Natural killer cell treated with Interleukin-12 subunit alpha and Interleukin-12 subunit beta and Interleukin-15 and Interleukin-18, amount 100 ng/mL, for 72 hours (primary cell): ENCODE measurements at regions not wholly inside any gene's neighbourhood (a gene's known extent, or its start where the extent isn't known, plus 50 kb on each side); places are given as distances from the start of the nearest gene placed in this dataset.

ENCODE experiments used
- ATAC-seq, 2 donors: fragments of 150-1000 bp; cut with Tn5 transposase in 1 of 2; sonication (Bioruptor Pico), chemical (Tn5 transposase) in 1 of 2; 2 replicates each; pipeline ENCODE4 v1.10.0; 2021
- DNase-seq: peaks from one replicate; pipeline ENCODE4 v3.0.0; 2022; ENCODE audit warnings: low spot score
- H3K27ac Mint-ChIP-seq, 2 donors: 1 replicate in 1 of 2; 2 replicates in 1 of 2; pipeline ENCODE4 v1.8.0; 2022; ENCODE audit warnings: mixed read lengths in 2 of 2, mild to moderate bottlenecking in 1 of 2, moderate library complexity in 1 of 2
- H3K27me3 Mint-ChIP-seq, 2 donors: 1 replicate in 1 of 2; 2 replicates in 1 of 2; pipeline ENCODE4 v1.8.0; 2022; ENCODE audit warnings: mixed read lengths in 2 of 2
- H3K36me3 Mint-ChIP-seq: one replicate; pipeline ENCODE4 v1.8.0; 2022; ENCODE audit warnings: mixed read lengths
- H3K4me1 Mint-ChIP-seq, 2 donors: 1 replicate in 1 of 2; 2 replicates in 1 of 2; pipeline ENCODE4 v1.8.0; 2022; ENCODE audit warnings: low read depth in 2 of 2, mixed read lengths in 2 of 2, mild to moderate bottlenecking in 1 of 2
- H3K4me3 Mint-ChIP-seq: one replicate; pipeline ENCODE4 v1.8.0; 2022; ENCODE audit warnings: mixed read lengths
- H3K9me3 Mint-ChIP-seq: 2 replicates; pipeline ENCODE4 v1.8.0; 2022; ENCODE audit warnings: mixed read lengths

DNA sequence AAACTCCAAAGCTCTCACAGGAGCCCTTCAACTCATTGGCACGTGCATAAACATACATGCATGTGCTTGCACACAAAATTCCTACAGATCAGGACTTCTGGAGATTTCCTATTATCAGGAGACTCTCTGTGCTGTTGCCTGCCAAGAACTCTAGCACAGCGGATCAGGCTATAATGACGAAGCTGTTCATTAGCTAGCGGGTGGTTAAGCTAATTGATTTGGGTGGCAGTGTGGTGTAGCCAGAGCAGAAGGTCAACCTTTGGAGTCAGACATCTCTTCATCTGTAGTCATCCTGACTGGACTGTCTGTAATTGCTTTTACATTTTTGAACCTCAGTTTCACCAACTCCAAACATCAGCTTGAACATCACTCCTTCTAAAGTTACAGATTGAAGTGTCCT, 69.0 kb downstream of the KIF2B start:
- ATAC-seq: no peak
- Mint-ChIP-seq H3K4me3 (no peak overlapping the region), H3K9me3 (peaks cover 13% of the 10 kb centered on the region)

DNA sequence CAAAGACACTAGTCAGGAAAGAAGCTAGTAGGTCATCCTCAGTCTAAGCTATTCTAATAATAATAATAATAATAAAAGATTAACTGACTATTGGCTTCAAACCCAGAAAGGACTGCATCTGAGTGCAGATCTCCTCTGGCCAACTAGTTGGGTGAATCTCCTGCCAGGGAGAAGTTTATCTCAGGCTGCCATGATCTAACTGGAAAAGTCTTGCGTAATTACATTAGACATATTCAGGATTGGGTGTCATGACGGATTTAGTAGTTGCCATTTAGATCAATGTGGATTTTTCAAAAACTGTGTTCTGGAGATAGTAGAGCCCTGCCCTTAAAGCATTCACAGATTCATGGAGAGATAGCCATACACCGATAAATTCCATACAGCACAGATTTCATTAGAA, 69.5 kb downstream of the KIF2B start:
- Mint-ChIP-seq H3K36me3 (no peaks in the 10 kb centered on the region), H3K4me1 (no peaks in the 10 kb centered on the region), H3K27ac (no peak overlapping the region), H3K27me3 (no peaks in the 10 kb centered on the region), H3K4me3 (no peak overlapping the region), H3K9me3 (peaks cover 13% of the 10 kb centered on the region)
- DNase-seq: no peak
- no peak for ATAC-seq

More for the DNA sequence above, 69.0 kb downstream of the KIF2B start:
- H3K4me1 Mint-ChIP-seq: no peaks in the 10 kb centered on the region
- H3K27me3 Mint-ChIP-seq: no peaks in the 10 kb centered on the region
- DNase-seq: no peak
- H3K36me3 Mint-ChIP-seq: no peaks in the 10 kb centered on the region
- H3K27ac Mint-ChIP-seq: no peak overlapping the region

DNA sequence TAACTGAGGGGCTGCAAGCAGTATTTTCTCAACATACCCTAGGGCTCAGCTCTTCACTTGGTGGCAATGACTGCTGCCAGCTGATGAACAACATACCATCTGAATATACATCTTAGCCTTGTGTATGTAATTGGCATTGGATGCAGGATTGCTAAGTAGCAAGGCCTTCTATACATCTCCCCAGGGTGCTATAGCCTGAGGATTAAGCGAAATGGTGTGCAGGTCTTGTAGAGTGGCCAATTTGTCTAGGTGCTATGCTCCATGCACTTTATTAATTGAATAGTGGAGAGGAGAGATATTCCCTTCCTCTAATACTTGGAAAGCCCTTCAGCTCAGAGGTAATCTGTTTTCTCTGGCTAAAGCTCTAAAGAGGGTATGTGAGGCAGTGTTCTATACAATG, 71.9 kb downstream of the KIF2B start:
- Mint-ChIP-seq H3K27ac (no peak overlapping the region), H3K36me3 (no peaks in the 10 kb centered on the region), H3K4me3 (no peak overlapping the region), H3K27me3 (no peaks in the 10 kb centered on the region), H3K4me1 (no peaks in the 10 kb centered on the region), H3K9me3 (peaks cover 16% of the 10 kb centered on the region)
- DNase-seq (no peak), ATAC-seq (no peak)

DNA sequence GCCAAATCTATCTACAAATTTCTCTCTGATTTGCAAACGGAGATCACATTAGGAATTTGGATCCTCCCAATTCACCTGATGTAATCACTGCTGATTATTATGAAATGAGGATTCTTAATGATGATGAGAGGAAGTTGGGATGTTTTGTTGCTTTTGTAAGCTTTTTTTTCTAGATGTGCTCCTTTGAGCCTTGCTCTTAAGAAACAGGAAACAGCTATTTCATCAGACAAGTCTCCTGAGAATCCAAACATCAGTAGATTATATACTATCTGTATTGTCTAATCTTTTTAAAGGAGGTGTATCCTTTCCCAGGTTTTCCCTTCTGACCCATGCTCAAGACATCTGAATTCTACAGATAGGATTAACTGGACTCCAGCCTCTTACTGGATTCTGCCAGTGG, 73.3 kb downstream of the KIF2B start:
- Mint-ChIP-seq H3K36me3 (no peaks in the 10 kb centered on the region), H3K27ac (no peak overlapping the region), H3K4me1 (no peaks in the 10 kb centered on the region), H3K4me3 (no peak overlapping the region), H3K9me3 (peaks cover 23% of the 10 kb centered on the region), H3K27me3 (no peaks in the 10 kb centered on the region)
- no peak for ATAC-seq
- no peak for DNase-seq

DNA sequence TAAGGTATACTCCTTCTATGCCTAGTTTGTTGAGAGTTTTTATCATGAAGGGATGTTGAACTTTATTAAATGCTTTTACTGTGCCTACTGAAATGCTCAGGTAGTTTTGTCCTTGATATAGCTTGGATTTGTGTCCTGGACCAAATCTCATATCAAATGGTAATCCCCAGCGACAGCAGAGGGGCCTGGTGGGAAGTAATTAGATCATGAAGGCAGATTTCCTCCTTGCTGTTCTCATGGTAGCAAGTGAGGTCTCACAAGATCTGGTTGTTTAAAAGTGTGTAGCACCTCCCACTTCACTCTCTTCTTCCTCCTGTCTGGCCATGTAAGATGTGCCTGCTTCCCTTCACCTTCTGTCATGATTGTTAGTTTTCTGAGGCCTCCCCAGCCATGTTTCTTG, 78.2 kb downstream of the KIF2B start:
- Mint-ChIP-seq H3K36me3 (peaks cover 15% of the 10 kb centered on the region), H3K27ac (no peak overlapping the region), H3K4me1 (no peaks in the 10 kb centered on the region), H3K9me3 (peaks cover 40% of the 10 kb centered on the region), H3K27me3 (no peaks in the 10 kb centered on the region), H3K4me3 (no peak overlapping the region)
- ATAC-seq (no peak), DNase-seq (no peak)

DNA sequence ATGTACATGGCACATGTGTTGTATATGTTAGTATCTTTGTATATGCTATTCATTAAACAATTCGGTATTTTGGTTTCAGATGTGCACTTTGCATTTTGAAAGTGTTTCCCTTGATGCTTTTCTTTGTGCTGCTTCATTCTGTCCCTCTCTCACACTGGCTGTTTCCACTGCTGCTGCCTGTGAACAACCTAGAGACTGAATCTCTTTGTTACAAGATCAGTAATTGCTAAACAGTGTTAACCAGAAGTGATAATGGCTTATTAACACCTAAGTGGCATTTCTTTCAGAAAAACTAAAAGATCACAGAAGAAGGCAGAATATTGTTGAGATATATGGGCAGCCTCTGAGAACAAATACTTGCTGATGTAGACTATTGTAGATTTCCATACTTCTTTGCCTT, 84.7 kb downstream of the KIF2B start:
- no peak overlapping the region for H3K4me3 Mint-ChIP-seq
- no peak overlapping the region for H3K27ac Mint-ChIP-seq
- H3K27me3 Mint-ChIP-seq: no peaks in the 10 kb centered on the region
- ATAC-seq (no peak), DNase-seq (no peak)
- H3K36me3 Mint-ChIP-seq: peaks cover 7% of the 10 kb centered on the region
- no peaks in the 10 kb centered on the region for H3K4me1 Mint-ChIP-seq
- H3K9me3 Mint-ChIP-seq: peaks cover 36% of the 10 kb centered on the region

DNA sequence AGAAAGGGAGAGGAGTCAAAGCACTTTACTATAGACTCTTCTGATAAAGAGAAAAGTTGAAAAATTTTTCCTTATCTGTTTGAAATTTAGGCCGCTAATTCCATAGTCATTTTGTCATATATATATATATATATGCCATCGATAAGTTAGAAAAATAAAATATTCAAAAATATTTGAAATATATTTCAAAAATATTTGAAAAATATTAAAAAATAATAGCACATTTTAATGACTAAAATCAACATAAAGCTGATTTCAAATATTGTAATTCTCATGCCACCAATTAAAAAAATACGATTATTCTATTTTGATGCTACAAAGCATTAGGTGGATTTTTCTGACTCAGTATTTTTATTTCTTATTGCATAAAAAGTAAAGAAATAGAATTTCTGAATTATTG, 87.1 kb downstream of the KIF2B start:
- no peak for ATAC-seq
- DNase-seq: no peak
- H3K27ac Mint-ChIP-seq: no peak overlapping the region
- H3K9me3 Mint-ChIP-seq: peaks cover 24% of the 10 kb centered on the region
- no peaks in the 10 kb centered on the region for H3K4me1 Mint-ChIP-seq
- no peak overlapping the region for H3K4me3 Mint-ChIP-seq
- H3K36me3 Mint-ChIP-seq: peaks cover 7% of the 10 kb centered on the region
- H3K27me3 Mint-ChIP-seq: no peaks in the 10 kb centered on the region

DNA sequence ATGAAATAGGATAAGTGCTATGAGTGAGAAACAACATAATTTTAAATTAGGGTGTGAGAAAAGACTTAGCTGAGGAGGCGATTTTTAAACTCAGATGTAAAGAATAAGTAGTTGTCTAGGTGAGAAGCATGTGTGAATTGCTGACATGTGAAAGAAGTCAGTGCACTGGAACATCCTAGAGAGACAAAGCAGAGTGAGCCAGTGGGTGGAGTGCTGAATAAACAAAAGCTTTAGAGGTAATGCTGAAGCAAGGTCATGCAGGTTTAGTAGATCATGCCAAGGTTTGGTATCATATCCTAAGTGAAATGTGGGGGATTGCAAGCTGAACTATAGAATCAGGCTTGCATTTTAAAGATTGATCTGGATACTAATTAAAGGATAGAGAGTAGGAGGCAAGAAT, 89.4 kb downstream of the KIF2B start:
- Mint-ChIP-seq H3K36me3 (peaks cover 7% of the 10 kb centered on the region), H3K27me3 (no peaks in the 10 kb centered on the region), H3K9me3 (peaks cover 17% of the 10 kb centered on the region), H3K27ac (no peak overlapping the region), H3K4me3 (no peak overlapping the region), H3K4me1 (no peaks in the 10 kb centered on the region)
- no peak for ATAC-seq
- no peak for DNase-seq

DNA sequence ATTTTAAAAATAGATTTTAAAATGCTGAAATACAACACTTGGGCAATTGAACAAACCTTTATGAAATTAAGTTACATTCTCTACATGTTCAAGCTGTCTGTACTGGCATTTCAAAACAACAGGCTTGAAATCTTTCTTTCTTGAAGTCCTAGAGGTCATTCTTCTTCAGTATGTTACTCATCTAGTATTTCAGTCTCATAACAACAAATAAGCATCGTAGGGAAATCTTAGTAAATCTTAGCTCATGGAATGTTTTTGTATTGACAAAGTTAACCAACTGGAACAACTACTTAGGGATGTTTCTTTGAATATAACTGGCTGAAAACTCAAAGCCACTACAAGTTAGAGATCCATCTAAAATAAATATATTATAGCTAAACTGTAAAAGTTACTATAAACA, 96.6 kb downstream of the KIF2B start:
- no peak overlapping the region for H3K27ac Mint-ChIP-seq
- no peak overlapping the region for H3K4me3 Mint-ChIP-seq
- DNase-seq (no peak), ATAC-seq (no peak)
- no peaks in the 10 kb centered on the region for H3K4me1 Mint-ChIP-seq
- H3K27me3 Mint-ChIP-seq: no peaks in the 10 kb centered on the region
- peaks cover 19% of the 10 kb centered on the region for H3K9me3 Mint-ChIP-seq
- no peaks in the 10 kb centered on the region for H3K36me3 Mint-ChIP-seq

DNA sequence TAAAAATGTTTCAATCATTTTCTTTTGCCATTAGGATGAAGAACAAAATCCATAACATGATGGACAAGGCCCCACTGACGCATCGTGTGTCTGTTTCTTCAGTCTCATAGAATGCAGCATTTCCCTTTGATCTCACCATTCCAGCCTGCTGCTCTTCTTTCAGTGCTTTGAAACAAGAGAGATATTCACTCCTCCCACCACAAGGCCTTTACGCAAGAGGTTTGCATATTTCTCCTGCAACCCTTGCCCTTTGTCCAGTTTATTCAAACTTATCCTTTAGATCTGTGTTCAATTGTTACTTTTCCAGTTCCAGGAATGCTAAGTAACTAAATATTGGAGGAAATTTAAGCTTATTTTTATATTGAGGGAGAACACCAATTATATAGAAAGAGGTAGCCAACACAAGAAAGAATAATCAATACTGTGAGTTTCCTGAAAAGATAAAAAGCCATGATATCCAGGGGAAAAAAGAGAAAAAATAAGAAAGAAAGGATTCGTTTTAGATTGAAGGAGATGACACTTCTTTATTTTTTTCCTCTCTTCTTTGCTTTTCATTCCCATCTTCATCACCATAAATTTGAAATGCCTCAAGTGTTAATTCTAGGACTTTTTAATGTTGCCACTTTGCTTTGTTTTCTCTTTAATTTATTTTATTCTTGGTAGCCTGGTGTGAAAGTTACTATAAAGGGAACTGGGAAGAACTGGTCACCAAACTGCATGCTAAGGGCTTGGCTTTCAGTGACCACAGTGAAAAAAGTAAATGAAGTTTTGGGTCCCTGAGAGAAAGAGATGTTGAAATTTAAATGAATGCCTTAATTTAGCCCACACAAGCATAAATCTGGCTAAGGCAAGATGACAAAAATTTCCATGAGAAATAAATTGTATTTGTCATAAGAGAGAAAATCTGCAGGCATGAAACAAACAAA, 102.1 kb downstream of the KIF2B start:
- DNase-seq (no peak), ATAC-seq (no peak)
- no peaks in the 10 kb centered on the region for H3K36me3 Mint-ChIP-seq
- no peaks in the 10 kb centered on the region for H3K27me3 Mint-ChIP-seq
- H3K27ac Mint-ChIP-seq: no peak overlapping the region
- H3K4me3 Mint-ChIP-seq: no peak overlapping the region
- peaks cover 24% of the 10 kb centered on the region for H3K9me3 Mint-ChIP-seq
- no peaks in the 10 kb centered on the region for H3K4me1 Mint-ChIP-seq

DNA sequence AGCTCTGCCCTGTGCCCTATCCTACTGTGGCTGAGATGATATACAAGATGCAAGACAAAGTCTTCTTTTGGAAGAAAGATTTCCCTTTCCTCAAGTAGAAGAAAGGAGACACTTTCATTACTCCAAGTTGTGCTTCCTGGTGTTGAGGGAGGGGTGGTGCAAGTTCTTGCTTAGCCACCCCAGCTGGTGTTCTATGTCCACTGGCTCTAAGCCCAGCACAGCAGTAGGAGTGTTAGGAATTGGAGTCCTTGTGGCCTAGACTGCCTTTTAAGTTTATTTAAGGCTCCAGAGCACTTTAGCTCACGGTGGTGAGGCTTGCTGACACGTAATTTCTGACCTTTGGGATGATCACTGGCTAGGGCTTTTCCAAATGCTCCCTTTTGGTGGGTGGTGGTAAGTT, 109.7 kb downstream of the KIF2B start:
- Mint-ChIP-seq H3K27me3 (no peaks in the 10 kb centered on the region), H3K9me3 (peaks cover 16% of the 10 kb centered on the region), H3K4me3 (no peak overlapping the region), H3K4me1 (no peaks in the 10 kb centered on the region), H3K27ac (no peak overlapping the region), H3K36me3 (no peaks in the 10 kb centered on the region)
- ATAC-seq: no peak
- DNase-seq: no peak

DNA sequence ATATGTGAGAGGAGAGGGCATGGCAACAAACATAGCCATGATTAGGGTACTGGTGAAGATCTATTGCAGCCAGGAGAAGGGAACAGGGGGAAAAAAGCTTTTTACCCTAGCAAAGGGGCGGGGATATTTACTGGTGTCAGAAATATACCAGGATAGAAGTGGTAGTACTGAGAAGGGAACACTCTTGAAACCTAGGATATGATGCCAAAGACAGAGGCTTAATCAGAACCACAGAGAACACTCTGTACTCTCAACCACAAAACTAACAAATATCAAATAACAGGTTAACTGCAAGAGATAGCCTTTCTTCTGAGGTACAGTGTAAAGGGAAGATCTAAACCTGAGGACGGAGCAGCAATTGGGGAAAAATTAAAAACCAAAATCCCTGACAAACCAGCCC, 112.2 kb downstream of the KIF2B start:
- no peak for DNase-seq
- peaks cover 13% of the 10 kb centered on the region for H3K9me3 Mint-ChIP-seq
- H3K27me3 Mint-ChIP-seq: no peaks in the 10 kb centered on the region

DNA sequence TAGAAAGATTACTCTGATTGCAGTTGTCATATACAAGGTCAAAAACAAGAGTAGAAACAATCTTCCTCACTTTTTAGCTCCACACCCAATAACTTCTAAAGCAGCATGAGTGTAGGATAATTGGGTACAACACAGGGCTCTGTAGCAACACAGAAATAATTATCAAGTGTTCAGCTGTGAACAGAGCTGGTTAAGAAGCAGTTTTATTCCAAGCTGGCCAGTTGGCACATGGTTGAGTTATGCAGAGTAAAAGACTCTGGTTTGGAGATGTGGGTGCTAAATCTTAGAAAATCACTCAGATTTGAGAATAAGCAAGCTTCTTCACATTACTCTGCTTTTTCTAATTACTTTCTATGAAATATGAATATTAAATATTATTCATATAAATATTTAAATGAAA, 118.5 kb downstream of the KIF2B start:
- Mint-ChIP-seq H3K9me3 (peaks cover 17% of the 10 kb centered on the region), H3K36me3 (no peaks in the 10 kb centered on the region)

More for the DNA sequence above, 112.2 kb downstream of the KIF2B start:
- Mint-ChIP-seq H3K4me3 (no peak overlapping the region), H3K4me1 (no peaks in the 10 kb centered on the region), H3K27ac (no peak overlapping the region), H3K36me3 (no peaks in the 10 kb centered on the region)
- ATAC-seq: no peak

DNA sequence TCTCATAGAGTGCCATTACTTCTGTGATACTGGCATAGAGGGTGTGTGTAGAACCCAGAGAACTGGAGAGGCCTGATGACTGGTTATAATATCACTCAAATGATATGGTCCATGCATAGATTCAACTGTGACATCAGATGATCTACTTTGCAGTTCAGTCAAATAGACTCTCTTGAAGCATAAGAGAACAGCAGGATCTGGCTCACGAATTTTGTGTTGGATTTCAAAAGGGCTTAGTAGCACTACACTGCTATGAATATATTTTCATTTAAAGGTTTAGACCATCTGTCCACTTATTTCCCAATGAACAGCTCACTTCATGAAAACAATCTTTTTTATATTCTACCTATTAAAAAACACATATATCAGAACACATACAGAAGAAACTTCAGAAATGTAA, 119.7 kb downstream of the KIF2B start:
- no peak overlapping the region for H3K27ac Mint-ChIP-seq
- H3K9me3 Mint-ChIP-seq: peaks cover 14% of the 10 kb centered on the region
- no peaks in the 10 kb centered on the region for H3K4me1 Mint-ChIP-seq
- ATAC-seq (no peak), DNase-seq (no peak)
- no peaks in the 10 kb centered on the region for H3K27me3 Mint-ChIP-seq
- H3K4me3 Mint-ChIP-seq: no peak overlapping the region
- H3K36me3 Mint-ChIP-seq: no peaks in the 10 kb centered on the region

More for the DNA sequence above, 118.5 kb downstream of the KIF2B start:
- DNase-seq (no peak), ATAC-seq (no peak)
- Mint-ChIP-seq H3K27me3 (no peaks in the 10 kb centered on the region), H3K4me3 (no peak overlapping the region), H3K27ac (no peak overlapping the region), H3K4me1 (no peaks in the 10 kb centered on the region)

DNA sequence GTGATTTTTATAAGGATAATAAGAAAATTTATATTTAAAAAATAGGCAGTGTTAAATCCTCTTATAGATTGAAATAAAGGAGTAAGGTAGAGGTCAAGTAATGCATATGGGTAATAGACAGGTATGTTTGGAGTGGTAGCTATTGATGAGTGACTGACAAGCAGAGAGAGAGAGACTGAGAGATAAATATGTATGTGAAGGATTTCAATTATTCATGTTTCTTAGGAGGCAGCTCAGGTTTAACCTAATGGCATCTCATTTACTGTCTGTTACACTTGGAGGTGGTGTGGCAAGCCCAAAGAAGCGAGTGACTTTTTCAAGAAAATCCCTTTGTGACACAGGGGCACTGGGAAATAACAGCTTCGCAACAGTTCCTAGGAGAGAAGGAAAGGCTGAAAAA, 120.2 kb downstream of the KIF2B start:
- ATAC-seq (no peak), DNase-seq (no peak)
- H3K27me3 Mint-ChIP-seq: no peaks in the 10 kb centered on the region
- H3K9me3 Mint-ChIP-seq: peaks cover 9% of the 10 kb centered on the region
- H3K4me1 Mint-ChIP-seq: no peaks in the 10 kb centered on the region
- H3K36me3 Mint-ChIP-seq: no peaks in the 10 kb centered on the region
- no peak overlapping the region for H3K4me3 Mint-ChIP-seq
- H3K27ac Mint-ChIP-seq: no peak overlapping the region
